ENCODE measurements at regions not wholly inside any gene's neighbourhood (a gene's known extent, or its start where the extent isn't known, plus 50 kb on each side); places are given as distances from the start of the nearest gene placed in this dataset.

DNA sequence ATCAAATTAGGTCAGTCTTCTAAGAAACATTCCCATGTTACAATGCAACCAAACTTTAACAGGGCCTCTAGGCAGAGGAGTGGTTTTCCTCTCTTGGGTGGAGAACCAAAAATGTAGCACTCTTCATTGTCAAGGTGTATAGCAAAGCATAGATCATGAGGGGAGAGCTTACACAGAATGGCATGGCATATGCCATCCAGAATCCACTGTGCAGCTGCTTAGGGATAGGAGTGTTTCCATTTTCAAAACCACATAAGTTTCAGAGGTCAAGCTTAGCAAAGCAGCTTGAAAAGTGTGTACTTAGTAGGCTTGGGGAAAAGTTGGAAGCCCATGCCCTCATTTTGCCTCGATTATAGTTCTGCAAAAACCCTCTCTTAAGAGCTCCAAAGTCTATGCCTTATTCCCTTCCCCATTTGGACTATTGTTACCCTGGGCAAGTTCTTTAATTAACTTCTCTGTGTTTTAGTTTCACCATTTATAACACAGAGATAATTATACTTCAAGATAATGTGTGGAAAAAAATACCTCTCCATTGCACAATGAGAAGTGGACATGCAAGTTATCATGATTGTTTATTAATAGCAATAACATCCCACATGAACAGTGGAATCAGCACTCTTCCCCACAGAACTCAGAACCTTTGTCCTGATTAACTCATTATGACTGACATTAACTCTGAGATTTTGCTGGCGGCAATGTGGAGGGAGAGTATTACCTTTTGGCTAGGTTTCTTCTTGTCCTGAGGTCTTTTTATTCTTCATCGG, 398.9 kb upstream of the WWC1 start:
- DNase-seq = no peak

- DNase-seq = no peak
These were observed 398.2 kb upstream of the WWC1 start for GRCh38 chr5:167893271-167893670.

GRCh38 chr5:167894631-167895472, 396.6 kb upstream of the WWC1 start:
- DNase-seq = no peak

- no peak for DNase-seq
These were observed 395.4 kb upstream of the WWC1 start for GRCh38 chr5:167895899-167896659.

- DNase-seq = no peak
These were observed 394.6 kb upstream of the WWC1 start for GRCh38 chr5:167896814-167897213.

DNA sequence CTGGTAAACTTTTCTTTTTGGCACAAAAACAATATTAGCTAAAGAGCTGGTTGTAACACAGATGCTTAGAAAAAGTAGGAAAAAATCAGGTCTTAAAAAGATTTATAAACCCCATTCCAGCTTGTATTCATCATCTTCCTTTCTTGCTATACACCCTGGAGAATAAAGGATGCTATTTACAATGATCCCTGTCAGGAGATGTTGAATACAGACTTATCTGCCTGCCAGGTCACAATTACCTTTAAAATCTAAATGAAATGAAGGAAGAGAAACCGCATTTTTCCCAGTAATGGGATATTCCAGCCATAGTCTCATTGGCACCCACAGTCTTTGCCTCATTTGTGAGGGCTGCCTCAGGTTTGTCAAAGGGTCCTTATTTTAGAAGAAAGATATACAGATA, 394.1 kb upstream of the WWC1 start:
- no peak for DNase-seq

DNA sequence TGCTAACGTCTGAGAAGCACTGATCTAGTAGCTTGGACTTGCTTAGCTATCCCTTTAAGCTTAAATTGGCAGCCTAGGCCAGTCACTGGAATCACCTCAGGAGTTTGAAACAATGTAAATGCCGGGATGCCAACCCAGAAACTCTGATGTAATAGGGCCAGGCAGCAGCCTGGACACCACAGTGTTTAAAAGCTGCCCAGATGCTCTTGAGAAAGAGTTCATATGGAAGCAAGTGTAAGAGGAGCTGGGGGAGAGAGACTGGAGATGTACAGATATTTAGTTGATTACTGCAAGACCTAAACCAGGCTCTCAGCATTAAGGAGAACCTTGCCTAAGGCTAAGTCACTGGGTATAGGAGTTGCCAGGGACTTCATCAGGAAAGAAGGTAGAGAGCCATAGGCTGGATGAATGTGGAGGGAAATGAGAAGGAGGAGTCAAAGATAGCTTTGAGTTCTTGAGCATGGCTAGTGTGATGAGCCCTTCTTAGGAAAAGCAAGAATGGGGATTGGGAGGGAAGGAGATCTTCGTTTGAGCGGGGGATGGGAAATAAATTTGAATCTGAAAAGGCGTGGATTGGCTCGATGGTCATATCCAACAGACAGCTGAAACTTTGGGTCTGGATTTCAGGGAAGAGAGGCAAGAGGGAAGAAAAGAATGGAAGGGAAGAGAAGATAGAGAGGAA, 392.9 kb upstream of the WWC1 start:
- no peak for DNase-seq

DNA sequence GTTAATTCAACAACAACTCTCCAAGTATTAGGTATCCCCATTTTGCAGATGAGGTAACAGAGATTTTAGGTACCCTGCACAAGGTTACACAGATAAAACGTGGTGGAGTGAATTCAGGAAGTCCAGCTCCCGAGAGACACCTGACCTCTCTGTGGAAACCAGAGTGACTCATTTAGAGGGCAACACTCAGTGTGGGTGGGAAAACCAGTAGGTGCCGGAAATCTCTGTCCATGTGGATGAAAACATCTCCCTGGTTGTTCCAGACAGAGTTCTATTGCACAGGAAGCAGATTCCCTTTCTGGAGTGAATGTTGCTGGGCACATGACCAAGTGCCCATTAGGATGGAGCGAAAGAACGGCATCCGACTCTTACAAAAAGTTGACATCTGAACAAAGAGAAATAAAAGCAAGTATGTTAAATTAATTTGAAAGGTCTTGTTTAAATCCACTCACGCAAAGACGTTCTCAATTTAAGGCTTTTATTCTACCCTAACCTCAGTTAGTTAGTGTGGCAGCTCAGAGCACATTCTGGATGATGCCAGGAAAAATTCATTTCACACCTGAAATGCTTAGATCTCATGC, 391.9 kb upstream of the WWC1 start:
- DNase-seq = no peak

- DNase-seq = no peak
These were observed 391.0 kb upstream of the WWC1 start for GRCh38 chr5:167900340-167900935.

DNA sequence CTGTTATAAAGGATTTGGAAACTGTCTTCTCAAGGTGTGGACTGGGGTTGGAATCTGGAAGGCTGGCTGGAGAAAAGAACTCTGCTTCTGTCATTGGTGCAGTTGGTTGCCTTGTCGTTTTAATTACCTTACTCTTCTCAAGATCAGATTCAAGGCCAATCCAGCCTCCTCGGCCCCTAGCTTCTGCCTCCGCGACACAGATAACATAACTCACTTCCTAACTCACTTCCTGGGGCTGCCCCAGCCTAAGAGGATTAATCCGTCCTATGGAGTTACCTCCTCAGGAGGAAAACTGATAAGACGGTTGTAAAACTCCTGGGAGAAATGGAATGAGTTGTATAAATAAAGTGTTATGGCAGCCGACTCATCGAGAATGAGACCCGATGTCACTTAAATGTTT, 389.1 kb upstream of the WWC1 start:
- no peak for DNase-seq

- no peak for DNase-seq
These were observed 388.2 kb upstream of the WWC1 start for GRCh38 chr5:167903243-167903642.

- DNase-seq = no peak
These were observed 387.8 kb upstream of the WWC1 start for GRCh38 chr5:167903659-167904058.

GRCh38 chr5:167905919-167906853, 385.3 kb upstream of the WWC1 start:
- DNase-seq = no peak

- no peak for DNase-seq
These were observed 382.8 kb upstream of the WWC1 start for GRCh38 chr5:167908606-167909005.

DNA sequence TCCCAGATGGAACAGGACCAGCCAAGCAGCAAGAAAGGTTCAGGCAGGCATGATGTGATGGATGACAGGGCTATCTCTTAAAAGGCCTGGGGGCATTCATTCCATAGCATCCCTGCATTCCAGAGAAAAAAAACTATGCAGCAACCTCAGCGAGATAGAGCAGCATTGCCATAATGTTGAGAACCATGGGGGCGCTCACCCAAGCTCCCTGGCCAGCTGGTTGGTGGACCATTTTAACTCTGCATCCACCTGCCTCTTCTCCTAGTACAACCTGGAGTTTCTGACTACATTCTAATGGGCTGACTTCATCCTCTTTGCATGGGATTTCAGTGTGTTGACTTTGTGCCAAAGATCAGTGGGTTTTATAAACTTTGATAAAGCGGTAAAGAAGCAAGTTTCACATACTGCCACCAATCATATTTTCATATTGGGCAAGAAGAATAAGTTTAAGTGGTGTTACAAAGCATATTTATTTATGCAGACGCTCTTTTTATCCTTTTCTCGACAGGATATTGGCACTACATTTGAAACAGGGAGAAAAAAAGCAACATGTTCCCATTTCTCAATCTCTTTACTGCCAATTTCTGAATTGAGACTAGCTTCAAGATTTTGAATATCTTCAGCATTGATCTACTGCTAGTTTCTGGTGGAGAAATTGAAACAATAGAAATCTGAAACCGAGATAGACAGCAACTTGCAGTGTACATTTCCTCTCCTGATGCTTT, 378.3 kb upstream of the WWC1 start:
- DNase-seq = no peak

GRCh38 chr5:167915237-167915636, 376.2 kb upstream of the WWC1 start:
- DNase-seq = no peak

DNA sequence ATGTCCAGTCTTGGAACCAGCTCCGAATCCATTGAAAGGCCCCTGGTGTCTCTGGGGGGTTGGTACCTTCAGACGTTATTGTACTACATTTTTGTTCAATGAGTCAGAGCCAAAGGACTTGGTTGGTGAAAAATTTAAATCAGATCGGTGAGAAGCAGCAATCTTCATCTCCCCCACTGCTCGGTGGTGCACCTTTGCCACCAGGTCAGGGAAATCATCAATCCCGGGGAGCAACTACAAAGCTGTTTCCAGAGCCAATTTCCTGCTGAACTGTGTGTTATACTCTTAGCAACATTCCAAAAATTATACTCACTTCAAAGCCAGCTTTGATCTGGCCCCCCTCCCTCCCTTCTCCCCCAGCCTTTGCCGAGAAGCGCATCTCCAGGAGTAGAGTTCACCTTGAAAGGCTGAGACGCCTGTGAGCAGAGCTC, 375.2 kb upstream of the WWC1 start:
- no peak for DNase-seq

DNA sequence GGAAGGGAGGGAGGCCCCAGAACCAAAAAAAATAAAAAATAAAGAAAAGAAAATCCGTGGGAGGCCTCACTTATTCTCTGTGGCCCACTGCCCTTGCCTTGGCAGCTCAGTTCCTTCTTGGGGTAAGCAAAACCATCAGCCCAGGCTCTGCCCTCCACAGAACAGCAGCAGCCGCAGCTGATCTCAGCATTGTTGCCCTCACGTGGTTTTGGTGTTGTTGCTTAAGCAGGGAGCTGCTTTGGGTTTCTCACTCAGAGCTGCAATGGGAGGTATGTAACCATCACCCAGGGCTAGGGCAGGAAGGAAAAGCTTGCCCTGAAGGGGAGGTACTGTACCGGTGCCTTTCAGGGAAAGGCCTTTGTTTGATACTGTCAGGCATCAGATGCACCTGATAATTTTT, 374.7 kb upstream of the WWC1 start:
- no peak for DNase-seq

DNA sequence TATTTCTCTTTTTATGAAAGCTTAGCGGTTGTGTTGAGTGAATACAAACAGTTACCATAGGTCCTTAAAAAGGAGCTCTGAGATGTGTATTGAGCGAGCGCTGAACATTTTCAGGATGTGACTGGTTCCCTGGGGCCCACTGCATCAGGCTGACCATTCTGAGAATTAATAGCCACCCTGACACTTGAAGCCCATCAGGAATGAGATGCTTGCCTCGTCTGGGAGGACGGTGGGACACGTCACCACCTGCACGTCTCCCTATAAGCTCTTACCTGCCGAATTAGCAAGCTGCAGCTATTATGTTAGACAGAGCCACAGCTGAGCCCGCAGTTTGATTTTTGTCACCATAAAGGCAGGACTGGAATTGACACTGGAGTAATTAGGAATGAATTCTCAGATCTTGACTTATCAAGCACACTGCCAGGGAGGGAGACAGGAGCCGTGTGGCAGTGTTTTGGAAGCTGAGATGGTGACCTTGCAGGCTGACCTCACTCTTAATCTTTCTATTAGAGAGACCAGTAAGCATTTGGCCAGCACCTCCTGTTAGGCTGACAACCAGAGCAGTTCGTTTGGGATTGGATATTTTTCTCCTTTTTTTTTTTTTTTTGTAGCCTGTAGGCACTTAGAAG, 373.1 kb upstream of the WWC1 start:
- DNase-seq = no peak
